Kasumi-1 (cell line): ENCODE measurements at regions not wholly inside any gene's neighbourhood (a gene's known extent, or its start where the extent isn't known, plus 50 kb on each side); places are given as distances from the start of the nearest gene placed in this dataset.

Experiments used
- DNase-seq, 2 experiments: peaks; one replicate each; lab custom pipeline; 2025; lab: John Stamatoyannopoulos, UW

DNA sequence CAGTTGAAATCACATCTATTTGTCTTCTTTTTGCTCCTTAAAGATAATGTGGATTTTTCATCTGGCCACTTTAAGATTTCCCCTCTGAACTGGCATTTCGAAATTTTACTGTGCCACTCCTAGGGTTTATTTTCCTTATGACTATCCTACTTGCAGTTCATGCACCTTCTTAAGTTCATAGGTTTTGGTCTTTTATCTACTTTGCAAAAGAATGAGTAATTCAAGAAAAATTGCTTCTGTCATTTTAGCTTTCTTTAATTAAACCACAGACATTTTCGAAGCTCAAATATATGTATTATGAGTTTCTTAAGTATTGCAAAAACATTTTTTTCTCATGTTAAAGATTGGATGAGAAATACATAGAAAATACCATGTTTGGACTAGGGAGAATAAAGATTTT, 1244.8 kb upstream of the TMPRSS15 start:
- DNase-seq: no peak

DNA sequence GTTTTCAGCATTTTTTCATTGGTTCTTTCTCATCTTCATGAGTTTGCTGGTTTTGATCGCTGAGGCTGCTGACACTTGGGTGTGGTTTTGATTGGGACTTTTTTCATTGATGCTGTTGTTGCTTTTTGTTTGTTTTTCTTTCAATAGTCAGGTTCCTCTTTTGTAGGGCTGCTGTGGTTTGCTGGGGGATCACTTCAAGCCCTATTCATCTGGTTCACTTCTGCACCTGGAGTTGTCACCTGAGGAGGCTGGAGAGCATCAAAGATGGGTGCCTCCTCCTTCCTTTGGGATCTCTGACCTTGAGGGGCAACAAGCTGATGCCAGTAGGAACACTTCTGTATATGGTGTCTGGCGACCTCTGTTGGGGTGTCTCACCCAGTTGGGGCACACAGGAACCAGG, 1279.9 kb upstream of the TMPRSS15 start:
- no peak for DNase-seq

DNA sequence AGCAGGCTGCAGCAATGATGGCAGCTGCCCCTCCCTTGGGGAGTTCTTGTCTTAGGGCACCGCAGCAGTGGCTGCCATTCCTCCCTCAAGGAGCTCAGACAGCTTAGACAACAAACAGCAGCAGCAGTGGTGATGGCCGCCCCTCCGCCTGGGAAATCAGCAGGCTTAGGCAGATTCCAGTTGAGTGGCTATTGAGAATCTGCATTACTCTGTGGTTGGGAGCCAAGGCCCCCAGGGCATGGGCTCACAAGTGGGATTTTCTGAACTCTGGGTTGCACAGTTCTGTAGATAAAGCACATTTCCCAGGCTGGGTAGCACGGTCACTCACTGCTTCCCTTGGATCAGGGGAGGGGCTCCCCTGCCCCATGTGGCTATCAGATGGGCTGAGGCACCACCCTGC, 1280.7 kb upstream of the TMPRSS15 start:
- no peak for DNase-seq

DNA sequence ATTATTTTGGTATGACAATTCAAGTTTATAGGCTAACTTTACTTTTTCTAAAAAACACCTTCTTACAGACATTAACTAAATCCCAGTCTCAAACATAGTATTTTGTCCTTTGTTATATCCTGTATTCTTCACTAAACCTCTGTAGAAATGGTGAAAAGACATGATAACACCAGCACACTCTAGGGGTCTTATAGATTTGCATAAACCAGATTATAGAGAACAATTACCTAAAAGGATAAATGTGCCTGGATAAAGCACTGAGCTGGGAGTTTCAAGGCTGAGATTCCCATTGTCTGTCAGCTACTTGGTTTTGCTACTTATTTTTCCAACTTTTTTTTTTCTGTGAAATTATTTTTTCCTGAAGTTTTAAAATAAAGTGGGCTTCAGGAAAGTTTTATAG, 1288.6 kb upstream of the TMPRSS15 start:
- DNase-seq: no peak

DNA sequence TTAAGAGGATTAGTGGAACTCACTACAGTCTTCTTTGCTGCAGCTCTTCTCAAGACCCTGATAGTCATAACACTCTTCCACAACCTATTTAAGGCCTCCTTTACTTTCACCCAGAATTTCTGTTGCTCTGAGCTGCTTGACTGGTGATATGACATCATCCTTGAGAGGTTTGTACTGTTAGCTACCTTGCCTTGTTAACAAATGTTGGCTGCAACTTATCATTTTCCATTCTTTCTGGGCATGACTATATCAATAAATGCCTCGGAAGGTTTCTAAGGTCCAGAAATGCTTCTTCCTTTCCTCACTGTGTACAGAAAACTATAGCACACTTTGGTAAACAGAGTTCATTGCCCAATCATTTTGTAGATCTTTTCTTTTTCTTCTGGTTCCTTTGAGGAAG, 1292.2 kb upstream of the TMPRSS15 start:
- DNase-seq: no peak

DNA sequence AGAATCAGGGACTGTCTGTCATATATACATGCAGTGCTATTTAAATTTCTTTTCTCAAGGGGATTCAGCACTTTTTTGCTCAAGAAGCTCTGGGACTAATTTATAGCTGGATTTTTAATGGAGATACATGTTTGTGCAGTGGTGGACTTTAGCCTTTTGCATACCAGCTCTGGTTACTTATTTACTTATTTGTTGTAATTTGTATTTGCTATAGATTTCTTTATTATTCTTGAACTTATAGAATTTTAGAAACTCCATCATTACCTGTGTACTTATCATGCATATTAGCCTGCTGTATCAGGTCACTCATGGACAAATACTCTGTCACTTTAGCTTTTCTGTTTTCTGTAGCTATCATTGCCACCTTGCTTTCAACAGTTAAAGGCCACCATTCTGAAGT, 1296.9 kb upstream of the TMPRSS15 start:
- no peak for DNase-seq

DNA sequence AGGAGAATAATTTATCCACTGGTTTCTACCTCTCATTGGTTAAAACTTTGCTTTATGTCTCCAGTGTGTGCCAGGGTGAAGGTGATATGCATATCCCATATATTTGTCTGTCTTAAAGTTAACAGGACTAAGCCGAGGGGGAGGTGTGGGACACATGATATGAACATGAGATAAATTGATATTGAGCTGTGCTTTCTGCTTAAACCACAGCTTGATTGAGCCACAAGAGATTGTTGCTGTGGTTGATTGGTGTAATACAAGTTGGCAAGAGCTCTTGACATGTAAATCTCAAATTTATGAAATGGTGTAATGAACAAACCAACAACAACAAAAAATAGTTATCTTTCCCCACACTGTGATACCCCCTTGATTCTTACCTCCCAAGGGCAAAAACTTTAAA, 1295.5 kb upstream of the NCAM2 start:
- no peak for DNase-seq

DNA sequence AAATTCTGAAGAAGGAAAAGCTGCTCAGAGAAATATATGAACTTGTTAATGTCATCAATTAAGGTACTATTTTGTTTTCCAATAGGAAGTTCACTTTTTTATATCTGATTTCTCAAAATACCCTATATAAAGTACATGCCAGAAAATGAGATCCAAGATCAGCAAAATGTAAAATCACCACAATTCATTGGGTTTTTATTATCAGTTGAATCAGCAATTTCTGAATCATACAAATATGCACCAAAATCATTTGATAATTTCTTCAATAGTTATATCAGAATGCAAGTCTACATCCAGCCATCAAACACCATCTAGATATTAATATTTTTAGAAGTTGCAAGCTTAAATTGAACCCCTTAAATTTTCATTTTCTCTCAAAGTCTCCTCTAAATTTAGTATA, 1293.4 kb upstream of the NCAM2 start:
- DNase-seq: no peak

DNA sequence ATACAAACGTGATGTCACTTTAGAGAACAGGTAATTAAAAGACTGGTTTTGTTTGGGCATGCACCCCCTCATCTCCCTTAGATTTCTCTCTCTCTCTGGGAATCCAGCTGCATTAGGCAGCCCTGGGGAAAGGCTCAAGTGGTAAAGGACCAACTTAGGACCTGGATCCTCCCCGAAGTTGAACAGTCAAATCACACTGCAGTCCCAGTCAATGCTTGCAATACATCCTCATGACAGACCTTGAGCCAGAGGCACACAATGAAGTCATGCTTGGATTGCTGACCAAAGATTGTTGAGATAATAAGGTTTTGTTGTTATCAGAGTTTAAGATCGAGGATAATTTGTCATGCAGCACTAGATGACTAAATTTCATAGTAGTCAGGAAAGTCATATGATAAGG, 1285.8 kb upstream of the NCAM2 start:
- DNase-seq: no peak

DNA sequence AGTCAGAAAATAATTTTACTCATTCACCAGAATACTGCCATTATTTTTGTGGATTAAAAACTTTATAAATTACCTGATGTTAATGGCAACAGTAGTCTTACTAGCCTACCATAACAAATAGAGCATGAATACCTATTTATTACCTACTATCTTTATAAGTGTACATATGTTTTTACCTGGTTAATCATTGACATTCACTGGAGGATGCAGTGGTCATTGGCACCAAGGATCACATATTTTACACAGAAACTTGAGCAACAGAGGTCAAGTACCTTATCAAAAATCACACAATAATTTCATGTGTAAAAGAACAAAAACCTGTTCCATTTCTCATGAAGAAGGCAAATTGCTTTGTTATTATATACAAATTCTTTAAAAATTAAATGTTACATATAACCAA, 1284.9 kb upstream of the NCAM2 start:
- no peak for DNase-seq

DNA sequence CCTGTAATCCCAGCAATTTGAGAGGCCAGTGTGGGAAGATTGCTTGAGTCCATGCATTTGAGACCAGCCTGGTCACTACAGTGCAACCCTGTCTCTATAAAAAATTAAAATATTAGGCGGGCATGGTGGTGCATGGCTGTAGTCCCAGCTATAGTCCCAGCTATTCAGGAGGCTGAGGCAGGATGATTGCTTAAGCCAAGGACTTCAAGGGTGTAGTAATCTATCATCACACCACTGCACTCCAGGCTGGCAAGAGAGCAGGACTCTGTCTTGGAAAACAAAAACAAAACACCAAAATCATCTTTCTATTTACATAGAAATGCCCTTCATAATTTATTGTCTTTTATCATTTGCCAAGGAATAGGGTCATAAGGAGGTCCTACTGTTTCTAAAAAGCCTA, 1274.1 kb upstream of the NCAM2 start:
- no peak for DNase-seq

DNA sequence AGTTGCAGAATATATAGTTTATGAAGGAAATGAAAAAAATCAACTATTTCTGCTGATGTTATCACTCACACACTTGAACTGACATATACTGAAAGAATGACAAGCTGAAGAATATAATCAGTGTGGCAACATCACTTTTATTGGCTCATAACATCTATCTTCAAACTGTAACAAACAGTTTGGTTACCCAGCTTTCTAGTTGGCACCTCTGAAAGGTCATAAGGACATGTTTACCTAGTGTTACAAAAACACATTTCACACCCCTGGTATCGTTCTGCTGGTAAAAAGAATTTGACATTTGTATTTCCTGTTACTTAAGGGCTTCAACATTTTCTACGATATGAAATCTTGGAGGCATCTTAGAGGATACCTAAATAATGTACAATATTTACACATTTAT, 1267.0 kb upstream of the NCAM2 start:
- no peak for DNase-seq

DNA sequence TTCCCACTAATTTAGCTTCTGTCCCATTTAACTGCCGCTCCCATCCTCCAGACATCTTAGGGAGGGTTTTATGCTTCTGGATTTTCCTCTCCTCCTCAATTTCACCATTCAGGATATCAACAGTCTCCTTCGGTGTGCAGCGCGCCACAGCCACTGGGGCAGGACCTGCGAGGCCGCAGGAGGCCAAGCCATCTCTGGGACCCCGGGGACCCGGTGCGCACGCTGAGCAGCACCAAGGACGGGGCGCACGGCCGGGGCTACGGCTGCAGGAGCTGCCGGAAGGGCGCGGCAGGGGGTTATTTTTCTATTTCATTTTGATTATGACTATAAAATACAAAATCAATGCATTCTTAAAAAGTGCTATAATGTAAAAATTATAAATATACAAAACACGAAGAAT, 1238.4 kb upstream of the NCAM2 start:
- DNase-seq: no peak

DNA sequence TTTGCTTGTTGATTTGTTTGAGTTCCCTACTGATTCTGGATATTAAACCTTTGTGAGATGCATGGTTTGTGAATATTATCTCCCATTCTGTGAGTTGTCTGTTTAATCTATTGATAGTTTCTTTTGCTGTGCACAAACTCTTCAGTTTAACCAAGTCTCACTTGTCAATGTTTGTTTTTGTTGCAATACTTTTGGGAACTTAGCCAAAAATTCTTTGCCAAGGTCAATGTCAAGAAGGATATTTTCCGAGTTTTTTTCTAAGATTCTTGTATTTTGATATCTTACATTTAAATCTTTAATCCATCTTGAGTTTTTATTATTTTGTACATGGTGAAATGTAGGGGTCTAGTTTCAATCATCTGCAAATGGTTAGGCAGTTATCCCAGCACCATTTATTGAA, 1230.7 kb upstream of the NCAM2 start:
- no peak for DNase-seq

DNA sequence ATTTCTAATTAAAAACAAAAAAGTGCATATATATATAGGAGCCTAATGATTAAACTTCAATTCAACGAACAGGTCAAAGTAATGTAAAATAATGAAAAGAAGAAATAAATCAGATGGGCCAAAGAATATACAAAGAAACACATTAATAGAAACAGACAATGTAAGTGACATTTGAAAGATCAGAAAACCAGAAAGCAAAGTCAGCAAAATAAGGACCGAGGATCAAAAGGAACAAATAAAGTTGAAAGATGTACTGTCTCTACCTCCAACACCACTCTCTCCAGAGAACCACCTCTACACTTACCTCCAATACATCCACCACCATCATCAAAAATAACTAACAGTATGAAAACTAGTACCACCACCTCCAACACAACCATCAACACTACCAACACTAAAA, 1226.3 kb upstream of the NCAM2 start:
- no peak for DNase-seq

DNA sequence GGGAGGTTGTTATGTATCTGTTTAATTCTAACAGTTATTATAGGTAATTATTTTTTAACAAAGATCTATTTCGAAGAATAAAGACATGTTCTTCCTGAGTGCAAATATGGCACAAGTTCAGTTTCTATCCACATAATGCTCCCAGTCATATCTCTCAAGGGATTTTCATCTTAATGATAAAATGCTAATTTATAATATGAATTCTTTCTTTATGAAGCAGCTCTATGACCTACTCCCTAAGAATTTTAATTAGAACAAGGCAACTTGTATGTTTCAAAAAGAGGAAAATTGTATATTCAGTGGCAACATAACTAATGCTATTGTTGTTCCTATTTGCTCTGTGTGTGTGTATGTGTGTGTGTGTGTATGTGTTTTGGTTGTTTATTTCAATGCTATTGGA, 1222.1 kb upstream of the NCAM2 start:
- no peak for DNase-seq

DNA sequence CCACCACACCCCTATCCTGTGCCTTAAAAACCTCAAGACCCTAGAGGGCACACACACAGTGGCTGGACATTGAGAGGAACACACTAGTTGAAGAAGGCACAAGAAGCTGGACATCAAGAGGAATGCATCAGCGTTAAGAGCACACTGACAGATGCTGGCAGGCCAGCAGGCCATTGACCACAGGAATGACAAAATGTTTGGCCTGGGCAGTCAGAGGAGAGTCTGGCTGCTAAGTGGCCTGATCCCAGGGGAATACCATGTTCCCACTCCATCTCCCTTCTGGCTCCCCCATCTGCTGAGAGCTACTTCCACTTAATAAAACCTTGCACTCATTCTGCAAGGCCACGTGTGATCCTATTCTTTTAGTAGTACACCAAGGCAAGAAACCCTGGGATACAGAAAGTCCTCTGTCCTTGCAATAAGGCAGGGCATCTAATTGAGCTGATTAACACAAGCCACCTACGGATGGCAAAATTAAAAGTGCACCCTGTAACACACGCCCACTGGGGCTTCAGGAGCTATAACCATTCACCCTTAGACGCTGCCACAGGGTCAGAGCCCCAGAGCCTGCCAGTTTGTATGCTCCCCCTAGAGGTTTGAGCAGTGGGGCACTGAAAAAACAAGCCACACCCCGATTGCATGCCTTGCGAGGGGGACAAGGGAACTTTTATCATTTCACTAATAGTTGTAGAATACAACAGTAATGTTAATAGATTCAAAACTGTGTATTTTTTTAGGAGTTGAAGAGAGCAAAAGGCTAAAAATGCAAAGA, 1216.1 kb upstream of the NCAM2 start:
- DNase-seq: no peak

DNA sequence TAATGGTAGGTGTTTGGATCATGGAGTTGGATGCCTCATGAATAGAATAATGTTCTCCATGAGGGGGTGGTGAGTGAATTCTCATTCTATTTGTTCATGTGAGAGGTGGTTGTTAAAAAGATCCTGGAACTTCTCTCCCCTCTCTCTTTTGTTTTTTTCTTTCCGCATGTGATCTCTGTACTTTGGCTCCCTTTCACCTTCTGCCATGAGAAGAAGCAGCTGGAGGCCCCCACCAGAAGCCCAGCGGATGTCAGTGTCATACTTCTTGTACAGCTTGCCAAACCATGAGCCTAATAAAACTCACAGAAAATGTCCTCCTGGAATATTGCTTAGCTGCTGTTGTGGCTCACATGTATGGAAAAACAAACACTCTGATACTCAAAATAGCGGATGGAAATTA, 1212.3 kb upstream of the NCAM2 start:
- no peak for DNase-seq

DNA sequence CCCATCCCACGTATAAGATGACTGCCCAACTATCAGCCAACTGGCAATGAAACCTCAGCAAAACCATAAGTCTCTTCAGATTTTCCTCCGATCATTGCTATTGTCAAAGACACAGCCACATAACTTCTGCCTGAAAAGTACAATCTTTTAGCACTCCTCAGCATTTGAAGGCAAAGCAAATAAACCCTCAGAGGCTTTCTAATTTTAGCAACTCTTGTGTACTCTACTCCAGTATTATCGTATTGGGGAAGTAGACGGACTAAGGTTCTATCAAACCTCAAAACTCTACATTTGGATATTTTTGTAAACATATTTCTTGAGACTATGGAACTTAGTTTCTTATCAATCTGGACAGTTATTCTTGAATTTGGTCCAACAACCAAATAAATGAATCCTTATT, 1206.2 kb upstream of the NCAM2 start:
- no peak for DNase-seq

DNA sequence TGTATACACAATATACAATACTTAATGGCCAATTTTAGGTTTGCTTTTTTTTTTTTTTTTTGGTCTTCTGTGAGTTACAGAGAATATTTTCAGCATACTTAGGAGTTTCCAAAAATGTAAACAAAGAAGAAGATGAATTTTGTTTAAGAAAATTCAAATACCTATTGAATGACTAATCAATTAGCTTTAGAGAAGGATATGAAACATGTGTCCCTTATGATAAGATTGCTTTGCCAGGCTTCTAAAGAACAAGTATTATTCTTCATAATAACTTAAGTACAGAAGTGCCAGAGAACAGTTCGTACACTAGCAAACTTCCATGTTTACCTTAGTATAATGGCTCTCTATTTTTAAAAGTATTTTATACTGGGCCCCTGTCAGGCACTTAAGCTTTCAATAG, 1191.0 kb upstream of the NCAM2 start:
- DNase-seq: no peak

DNA sequence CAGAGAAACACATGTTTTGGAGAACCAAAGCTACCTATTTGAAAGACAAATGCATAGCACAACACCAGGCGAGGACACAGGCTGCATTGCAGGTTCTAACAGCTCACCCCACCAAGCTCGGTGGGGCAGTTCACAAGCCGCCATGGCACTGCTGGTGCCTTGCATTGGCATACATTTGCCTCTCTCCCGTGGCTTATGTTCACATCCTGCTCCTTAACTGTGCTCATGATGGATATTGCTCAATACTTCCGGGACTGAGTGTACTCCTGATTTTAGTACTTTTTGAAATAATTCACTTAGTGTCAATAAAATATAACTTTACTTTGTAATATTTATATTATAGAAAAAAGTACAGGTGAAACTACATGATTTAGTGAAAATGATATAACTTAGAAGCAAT, 1187.4 kb upstream of the NCAM2 start:
- DNase-seq: no peak

DNA sequence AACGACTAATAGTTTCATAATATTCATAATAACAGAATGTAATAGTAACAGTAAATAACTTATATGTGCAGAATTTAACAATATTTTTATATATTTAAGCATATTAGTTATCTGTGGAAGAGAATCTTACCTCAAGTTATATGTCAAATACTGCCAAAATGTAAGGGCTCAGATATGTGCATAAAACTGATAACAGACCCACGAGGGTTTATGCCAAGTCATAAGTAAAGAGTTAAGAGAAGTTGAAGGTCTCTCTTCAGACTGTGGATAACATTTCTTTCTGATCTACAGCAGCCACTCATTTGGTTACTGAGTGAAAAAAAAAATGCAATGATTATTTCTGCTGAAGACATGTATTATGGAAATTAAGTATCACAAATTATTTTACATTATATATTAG, 1167.8 kb upstream of the NCAM2 start:
- DNase-seq: no peak

DNA sequence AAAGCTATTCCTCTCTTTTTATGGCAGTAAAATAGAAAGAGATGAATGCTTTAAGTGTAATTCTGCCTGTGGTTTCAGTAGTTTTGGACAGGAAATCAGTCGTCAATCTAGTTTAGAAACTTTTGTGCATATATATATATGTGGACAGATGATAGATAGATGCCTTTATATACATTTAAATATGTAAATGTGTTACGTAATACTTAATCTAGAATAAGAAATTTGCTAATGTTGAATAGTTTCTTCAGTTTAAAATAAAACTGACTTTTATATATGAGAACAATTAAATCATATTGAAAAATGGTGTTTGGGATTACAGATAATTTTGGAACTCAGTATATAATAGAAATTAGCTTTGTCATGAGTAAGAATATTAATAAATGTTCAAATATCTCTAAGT, 1165.7 kb upstream of the NCAM2 start:
- DNase-seq: no peak

DNA sequence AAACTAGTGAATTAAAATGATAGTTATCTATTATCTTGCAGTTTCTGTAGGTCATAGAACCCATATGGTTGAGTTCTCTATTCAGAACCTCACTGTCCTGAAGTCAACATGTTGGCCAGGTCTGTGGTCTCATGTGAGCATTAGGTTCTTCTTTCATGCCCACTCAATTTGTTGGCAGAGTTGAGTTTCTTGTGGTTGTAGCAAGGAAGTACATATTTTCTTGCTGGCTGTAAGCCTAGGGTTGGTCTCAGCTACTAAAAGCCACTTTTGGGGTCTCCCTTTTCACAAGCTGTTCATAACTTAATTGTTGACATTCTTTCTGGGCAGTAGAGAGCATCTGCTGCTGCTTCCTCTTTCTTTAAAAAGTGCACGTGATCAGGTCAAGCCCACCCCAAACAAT, 1165.1 kb upstream of the NCAM2 start:
- peak; percentile 47 to 70 for DNase-seq

DNA sequence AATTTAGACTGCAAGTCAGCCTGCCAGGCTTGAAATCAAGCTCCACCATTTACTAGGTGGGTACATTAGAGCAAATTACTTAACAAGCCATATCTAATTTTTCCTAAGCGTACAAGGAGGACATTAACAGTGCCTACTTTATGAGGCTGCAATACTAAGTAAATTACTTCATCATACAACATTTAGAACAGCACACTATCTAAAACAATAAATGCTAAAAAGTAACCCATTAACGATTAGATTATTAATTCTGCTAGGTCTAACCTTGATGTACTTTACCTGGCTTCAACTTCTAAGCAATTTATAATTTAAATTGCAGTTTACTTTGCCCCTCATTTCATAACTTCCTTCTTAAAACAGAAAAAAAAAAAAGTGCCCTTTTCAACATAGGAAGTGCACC, 1155.6 kb upstream of the NCAM2 start:
- no peak for DNase-seq
